IPS-NIHi7 (cell line): ENCODE measurements at regions not wholly inside any gene's neighbourhood (a gene's known extent, or its start where the extent isn't known, plus 50 kb on each side); places are given as distances from the start of the nearest gene placed in this dataset.

Source experiments
- DNase-seq: peaks from one replicate; pipeline ENCODE4 v3.0.0; 2012; ENCODE audit warnings: mixed read lengths; ENCODE audit errors: extremely low spot score

DNA sequence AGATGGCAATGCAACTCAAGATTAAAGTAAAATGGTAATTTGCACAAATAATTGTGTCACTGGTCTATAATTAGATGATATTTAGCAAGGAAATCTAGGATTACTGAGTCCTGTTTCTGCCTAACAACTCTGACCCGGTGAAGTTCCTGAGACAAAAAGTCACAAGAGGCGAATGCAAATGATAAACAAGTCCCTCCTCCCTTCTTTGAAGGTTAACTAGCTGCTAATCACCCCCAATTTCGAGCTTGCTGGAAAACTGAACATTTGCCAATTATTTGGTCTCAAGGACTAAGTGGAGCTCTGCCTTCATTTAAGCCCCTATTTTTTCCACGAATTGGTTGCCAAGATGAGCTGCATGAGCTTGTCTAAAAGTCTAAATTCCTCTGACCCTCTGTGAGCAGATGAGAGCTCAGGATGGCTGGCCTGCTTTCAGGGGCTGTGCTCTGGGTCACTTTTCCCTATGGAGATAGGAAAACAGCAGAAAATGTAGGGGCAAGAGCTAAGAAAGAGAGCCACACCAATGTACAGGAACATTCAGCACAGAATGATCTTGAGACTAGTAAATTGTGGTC, 127.3 kb downstream of the MBL2 start:
- DNase-seq = no peak

DNA sequence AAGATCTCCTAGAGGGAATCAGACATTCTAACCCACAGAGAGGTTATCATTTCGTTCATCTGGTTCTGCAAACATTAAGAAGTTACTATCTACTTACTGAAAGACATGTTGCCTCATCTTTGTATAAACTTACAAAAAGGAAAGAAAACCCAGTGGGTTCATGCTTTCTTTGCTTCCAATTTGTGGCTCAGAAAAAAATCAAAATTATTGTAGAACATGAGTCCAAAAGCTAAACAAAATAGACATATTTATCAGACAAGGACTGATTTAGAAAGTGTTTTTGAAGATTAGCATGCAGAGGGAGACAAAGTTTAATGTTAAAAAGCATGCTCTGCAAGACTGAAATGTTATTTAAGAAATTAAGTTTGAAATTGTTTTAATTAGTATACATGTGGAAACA, 123.1 kb downstream of the MBL2 start:
- no peak for DNase-seq

DNA sequence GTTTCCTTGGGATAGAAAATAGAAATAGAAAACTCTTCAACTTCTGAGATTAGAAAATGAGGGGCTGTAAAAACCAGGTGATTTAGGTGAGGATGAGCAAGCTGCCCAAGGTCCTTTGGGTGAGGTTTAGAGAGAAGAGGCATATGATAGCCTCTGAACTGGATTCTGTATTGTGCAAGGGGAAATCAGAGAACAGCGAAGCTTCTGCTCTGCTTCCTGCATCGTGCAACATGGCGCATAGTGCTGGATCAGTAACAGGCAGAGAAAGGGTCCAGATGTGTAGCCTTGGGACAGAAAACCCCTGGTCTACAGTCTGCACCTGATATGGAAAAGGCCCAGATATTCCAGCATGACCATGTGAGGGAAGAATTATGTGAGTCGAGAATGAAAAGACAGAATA, 121.7 kb downstream of the MBL2 start:
- no peak for DNase-seq

DNA sequence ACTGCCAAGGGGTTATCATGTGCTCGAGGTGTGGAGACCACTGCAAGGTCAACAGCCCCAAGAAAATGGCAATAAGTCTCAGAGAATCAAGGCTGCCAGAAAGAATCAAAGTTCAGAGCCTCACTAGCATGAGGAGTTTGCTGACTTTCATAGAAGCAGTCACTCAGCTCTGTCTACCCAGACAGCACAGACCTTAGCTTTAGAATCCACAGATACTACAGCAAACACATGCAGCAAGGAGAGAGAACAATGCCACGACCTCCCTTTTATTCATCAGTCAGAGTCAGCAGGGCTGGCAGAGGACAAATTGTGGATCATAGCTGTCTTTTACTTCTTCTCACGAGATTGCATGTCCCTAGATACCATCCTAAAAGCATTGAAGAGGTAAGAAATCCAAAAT, 121.3 kb downstream of the MBL2 start:
- no peak for DNase-seq

DNA sequence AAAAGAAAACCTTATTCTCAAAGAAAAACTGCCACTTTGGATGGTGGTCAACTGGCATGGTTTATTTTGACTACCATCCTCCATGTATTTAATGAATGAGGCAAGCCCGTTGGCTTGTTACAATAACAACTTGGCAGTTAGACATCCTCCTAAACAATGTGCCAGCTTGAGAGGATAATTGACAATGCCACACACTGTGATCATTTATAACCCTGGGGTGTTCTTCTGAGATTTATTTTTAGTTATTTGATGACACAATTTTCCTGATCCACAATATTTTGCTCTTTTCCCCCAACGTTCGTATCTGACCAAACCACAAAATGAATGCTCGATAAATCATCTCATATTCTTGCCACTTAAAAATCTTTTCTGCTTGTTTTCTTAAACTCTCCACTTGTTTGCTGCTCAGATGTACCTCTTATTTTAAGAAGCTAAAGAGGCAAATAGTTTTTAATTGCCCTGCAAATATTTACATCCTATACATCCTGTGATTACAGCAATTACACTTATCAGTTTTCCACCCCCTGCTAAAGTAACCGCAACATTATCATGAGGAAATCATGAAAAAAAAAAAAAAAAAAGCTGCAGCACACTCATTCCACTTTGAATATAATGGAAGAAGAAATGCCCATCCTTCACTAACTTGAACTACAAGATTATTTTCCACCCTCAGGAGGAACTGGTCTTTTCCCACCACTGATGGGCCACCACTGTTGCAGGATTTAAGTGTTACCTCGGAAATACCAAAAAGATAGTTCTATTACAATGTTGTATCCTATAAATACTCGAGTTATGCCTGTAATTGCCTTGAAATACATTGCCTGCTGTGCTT, 119.9 kb downstream of the MBL2 start:
- no peak for DNase-seq

DNA sequence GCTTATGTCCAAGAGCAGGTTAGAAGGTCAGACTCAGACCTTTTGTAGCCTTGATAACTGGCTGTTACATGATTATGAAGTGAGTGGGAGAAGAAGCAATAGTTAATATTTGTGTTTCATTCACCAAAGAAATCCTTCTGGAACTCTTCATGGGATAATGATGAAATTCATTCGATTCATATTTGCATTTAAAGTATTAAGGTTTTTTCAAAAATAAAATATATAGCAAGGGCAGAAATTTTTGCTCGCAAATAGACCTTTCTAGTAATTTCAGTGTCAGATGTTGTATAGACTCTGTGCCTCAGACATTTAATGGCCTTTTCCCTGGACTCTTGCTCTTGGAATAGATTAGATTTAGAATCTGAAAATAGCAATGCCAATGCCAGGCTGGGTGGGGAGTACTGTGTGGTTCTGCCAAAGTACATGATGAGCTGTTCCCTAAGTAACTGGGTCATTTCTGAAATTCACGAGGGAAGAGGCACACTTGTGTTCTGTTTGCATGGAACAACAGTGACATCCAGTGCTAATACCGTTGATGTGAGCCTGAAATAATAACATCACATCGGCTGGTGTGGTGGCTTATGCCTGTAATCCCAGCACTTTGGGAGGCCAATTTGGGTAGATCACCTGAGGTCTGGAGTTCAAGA, 119.2 kb downstream of the MBL2 start:
- no peak for DNase-seq

DNA sequence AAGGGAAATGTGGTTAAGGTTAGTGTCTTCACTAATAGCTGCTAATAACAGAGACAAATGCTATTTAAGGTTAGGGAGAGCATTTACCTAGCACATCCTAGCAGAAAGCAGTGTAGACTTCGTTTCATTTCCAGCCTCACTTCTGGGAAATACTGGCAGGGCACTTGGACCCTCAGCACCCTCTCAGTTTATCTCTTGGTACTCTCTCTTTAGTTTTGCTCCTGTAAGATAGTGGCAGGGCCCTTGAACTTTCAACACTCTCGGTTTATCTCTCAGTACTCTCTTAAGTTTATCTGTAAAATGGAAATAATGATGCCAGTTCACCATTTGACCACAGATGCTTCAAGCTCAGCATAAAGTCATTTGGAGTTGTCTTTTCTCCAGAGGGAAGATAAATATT, 118.4 kb downstream of the MBL2 start:
- no peak for DNase-seq

DNA sequence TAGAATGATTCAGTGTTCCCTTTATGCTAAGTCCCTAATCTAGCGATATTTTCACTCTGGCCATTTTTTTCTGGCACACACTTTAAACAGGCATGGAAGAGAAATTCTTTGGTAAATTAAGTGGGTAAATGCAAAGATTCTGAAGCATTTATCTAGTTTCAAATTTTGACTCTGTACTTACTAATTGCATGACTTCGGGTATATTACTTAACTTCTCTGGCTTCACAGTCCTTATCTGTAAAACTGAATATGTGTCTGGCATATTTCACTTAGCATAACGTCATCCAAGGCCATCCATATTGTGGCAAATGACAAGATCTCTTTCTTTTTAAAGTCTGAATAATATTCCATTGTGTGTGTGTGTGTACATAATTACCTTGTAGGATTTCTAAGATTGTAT, 114.5 kb downstream of the MBL2 start:
- DNase-seq = no peak

DNA sequence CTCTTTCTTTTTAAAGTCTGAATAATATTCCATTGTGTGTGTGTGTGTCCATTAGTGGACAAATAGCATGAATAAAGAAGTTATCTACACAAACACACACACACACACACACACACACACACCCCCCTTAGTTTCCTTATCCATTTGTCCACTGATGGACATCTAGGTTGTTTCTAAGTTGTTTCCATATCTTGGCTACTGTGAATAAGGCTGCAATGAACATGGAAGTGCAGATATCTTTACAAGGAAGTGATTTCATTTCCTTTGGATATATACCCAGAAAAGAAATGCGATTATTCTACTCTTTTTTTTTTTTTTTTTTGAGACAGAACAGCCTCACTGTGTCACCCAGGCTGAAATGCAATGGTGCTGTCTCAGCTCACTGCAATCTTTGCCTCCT, 113.5 kb downstream of the MBL2 start:
- DNase-seq = no peak

DNA sequence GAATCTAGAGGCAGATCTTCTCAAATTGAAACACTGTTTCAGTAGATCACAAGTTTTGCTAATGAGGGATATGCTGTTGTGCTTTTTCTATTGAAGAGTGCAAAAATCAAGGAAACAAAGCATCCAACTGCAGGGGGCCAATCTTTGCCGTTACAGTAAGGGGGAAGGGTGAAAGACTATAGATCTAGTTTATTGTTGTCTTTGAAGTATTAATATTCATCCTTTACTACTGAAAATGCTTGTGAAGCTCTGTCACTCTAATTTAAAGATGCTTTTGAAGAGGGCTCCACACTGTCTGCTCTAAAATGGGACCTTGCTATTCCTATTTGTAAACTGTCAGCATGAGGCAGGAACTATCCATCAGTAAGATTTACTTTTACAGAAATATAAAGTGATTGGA, 110.3 kb downstream of the MBL2 start:
- no peak for DNase-seq

DNA sequence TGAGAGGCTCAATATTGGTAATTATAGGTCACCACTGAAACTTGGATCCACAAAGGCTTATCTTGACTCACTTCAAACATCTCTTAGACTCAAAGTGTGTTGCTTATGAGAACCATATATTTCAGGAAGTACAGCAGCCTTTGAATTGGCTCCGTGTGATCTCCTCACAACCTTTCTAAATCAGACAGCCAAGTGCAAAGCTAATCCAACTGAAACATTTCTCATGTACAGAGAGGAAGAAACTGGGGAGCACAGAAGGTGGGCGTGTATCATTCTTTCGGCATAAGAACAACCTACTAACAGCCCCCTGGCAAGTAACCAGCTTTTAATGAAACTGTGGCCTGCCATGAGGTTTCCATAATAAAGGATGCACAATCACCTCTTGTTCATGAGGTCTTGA, 109.4 kb downstream of the MBL2 start:
- no peak for DNase-seq

DNA sequence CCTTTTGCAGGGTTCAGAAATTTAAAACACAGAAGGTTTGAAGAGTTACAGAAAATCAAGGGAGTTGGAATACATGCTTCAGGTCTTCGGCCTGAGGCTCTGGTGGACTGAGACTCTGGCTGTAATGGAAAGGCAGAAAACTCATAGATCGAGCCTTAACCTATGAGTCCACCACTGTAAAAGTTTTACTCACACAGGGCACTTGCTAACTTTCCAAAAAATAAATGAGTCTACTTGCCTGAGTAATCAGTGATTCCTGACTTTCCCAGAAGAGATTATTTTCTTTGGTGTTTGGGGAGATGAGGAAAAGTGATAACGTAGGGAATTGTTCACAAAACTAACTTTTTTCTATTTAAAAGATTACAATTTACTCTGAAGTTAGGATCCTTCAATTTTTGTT, 108.0 kb downstream of the MBL2 start:
- DNase-seq = no peak

DNA sequence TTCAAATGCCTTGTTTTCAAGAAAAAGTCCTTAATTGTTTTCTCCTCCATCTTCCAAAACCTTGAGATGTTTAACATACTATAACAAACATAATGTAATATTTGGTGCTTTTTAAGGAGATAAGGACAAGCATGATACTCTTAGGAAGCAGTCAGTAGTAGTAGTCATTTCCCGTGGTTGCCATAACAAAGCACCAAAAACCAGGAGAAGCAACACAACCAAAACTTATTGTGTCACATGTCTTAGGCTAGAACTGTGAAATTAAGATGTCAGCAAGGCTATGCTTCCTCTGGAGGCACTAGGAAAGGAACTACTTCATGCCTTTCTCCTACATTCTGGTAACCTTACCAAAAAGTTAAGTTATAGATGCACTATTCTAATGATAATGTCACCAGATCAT, 106.8 kb downstream of the MBL2 start:
- DNase-seq = no peak

DNA sequence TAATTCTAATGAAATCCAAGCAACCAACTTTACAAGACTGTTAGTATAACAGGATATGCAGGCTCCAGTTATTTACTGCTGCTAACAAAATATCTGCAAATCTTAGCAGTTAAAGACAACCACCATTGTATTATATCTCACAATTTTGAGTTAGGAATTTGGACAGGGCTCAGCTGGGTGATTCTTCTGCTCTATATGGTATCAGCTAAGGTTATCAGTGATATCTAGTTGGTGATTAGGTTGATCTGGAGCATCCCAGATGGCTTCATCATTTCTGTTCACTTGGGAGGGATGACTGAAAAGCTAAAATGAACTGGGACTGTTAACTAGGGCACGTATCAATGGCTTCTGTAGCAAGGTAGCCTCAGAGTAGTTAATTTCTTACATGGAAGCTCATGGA, 105.7 kb downstream of the MBL2 start:
- no peak for DNase-seq

DNA sequence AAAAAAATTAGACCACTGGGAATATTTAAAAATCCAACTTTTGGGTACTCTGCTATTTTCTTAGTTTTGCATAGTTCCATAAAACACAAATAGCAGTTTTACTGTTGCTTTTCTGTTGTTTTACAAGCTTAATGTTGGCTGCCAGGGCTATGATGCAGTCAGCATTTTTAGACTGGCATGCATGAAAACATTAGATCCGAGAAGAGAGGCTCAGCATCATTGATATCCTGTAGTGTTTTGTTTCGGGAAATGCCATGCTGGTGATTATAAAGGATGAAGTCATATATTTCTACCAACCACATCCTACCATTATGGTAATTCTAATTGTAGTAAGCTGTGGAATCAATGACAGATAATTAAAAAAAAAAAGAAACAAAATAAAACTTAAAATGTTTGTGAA, 104.6 kb downstream of the MBL2 start:
- DNase-seq = no peak

DNA sequence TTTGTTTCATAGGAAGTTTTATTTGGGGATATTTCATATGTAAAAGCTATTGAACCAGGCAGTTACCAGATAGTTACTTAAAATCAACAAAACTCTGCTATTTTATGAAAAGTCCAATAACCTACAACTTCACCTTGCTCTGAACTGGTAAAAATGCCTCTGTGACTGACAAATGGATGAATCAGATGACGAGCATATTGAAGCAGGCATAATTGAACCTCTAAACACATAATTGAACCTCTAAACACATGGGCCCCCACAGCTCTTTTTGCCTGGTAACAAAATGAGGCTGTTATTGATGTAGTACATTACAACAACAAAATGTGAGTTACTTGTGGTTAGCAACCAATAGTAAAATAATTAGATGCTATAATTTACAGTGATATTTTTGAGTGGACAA, 99.7 kb downstream of the MBL2 start:
- no peak for DNase-seq

DNA sequence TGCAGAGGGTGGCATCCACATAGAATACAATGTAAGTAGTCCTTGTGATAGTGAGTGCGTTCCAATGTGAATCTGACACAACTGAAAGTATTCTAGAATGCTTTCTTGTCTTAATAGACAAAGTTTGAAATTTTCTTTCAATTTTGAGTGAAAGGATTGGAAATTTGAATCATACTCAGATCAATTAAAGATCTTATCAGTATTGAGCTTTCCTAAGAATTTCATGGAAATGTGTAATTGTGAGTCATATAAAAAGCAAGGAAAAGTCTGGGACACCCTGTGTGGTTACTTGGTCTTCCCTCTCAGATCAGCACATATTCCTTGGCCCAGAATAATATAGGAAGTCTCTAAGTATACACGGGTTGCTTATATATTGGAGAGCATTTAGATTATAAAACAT, 99.1 kb downstream of the MBL2 start:
- no peak for DNase-seq

DNA sequence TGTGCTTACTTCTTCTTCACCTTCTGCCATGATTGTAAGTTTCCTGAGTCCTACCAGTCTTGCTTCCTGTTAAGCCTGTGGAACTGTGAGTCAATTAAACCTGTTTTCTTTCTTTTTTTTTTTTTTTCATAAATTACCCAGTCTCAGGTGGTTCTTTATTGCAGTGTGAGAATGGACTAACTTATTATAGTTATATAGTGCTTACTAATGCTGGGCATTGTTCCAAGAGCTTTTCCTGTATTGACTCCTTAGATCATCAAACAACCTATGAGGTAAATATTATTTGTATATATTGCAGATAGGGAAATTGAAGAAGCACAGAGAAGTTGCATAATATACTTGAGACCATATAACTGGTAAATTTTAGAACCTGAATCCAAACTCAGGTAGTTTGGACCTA, 98.1 kb downstream of the MBL2 start:
- DNase-seq = no peak

DNA sequence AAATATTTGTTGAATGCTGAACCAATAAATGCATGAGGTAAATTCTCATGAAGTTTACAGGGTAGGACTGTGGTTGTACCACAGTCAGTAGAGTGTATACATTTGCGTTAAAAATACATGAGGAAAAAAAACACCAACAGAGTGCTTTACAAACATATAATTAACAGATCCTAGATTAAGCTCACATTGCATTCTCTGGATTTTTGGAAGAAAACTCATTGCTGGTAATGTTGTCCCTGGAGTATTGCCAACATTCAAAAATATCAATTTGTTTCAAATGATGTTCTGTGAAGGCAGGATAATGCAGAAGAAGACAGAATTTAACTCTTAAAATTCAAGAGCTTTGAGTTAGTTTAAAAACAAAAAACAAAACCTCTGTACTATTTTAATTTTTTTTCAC, 95.5 kb downstream of the MBL2 start:
- no peak for DNase-seq

DNA sequence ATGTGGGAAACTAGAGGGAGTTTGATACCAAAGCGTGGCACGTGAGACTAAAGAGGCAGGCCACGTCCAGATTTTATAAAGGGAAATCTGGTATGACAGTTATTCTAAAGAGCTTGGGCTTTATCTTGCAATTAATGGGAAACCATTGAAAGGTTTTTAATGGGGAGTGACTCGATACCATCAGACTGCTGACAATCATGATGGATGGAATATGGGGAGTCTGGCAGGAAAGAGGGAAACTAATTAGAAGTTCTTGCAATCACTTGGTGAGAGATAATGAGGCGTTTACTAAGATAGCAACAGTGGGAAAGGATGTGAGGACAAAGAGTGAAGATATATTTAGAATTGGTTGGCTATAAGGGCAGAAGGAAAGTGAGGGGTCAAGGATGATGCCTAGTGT, 94.0 kb downstream of the MBL2 start:
- no peak for DNase-seq

DNA sequence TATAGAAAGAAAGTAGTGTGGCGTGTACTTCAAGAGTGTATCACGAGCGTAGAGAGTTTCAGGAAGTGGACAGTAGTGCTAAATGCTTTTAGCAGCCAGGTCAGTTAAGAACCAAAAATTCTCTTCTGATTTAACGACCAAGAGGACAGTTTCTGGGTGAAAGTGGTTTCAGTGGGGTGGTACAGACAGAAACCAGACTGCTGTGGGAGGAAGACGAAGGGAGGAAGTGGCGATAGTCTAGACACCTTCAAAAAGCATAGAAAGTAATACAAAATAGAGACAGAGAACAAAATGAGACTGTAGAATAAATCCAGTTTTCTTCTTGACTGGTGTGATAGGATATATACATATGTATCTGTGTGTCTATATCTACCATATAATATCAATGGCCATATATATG, 93.5 kb downstream of the MBL2 start:
- no peak for DNase-seq

DNA sequence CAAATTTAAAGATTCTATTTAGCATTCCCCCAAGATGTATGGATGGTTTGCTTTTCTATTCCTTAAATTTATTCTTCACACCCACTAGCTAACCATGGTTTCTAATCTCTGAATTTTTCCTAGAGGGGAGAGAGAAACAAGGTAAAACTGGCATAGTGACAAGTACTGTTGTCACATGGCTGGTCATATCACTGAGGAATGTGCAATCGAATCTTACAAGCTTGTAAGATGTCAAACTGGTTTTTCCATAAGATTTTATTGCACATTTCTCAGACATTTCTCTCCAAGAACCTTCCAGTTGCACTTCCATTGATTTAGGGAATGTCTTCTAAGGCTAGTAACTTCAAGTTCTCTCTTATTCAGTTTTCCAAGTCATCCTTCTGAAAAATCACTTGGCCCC, 89.8 kb downstream of the MBL2 start:
- DNase-seq = no peak

DNA sequence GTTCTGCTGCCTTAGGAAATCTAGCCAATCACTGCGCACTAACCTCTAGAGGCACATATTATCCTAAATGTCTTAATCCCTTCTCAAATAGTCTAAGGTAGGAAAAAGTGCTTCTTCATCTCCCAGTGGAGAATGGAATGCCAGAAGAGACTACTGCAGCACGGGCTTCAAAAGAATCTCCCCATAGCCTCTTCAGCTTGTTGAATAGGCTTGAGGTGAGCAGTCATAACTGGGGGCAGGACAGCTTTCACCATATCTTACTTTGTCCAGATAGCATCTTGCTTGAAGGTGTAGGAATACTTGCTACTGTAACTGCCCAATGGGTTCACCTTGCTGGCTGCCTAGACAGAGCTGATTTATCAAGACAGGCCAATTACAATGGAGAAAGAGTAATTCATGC, 88.8 kb downstream of the MBL2 start:
- no peak for DNase-seq
